Erythroblast (primary cell): ENCODE measurements at regions not wholly inside any gene's neighbourhood (a gene's known extent, or its start where the extent isn't known, plus 50 kb on each side); places are given as distances from the start of the nearest gene placed in this dataset.
"Not testable (repeated sequence)": the region's sequence is repeated elsewhere in the genome, so short reads cannot be mapped to it uniquely, and the experiment has no call there.

Experiments used
- DNase-seq, 2 experiments: peaks; one replicate each; lab custom pipeline; 2025; lab: John Stamatoyannopoulos, UW
- GATA1 ChIP-seq: IDR thresholded peaks from 2 replicates; pipeline ENCODE4 v1.6.1; 2011; ENCODE audit warnings: low read depth, mild to moderate bottlenecking, control low read depth, low read length, moderate library complexity
- POLR2A ChIP-seq: IDR thresholded peaks from 2 replicates; pipeline ENCODE4 v1.6.1; 2011; ENCODE audit warnings: mild to moderate bottlenecking, low read length

GRCh38 chr16:17564856-17565255, 94.1 kb upstream of the XYLT1 start:
- no peak for DNase-seq
- TF ChIP-seq POLR2A (no peak), GATA1 (no peak)

GRCh38 chr16:17563323-17564091, 92.7 kb upstream of the XYLT1 start:
- DNase-seq = no peak
- no peak for TF ChIP-seq POLR2A
- TF ChIP-seq GATA1 = no peak

- no peak for DNase-seq
- TF ChIP-seq GATA1 (no peak), POLR2A (no peak)
Measured at GRCh38 chr16:17561056-17561455, 90.3 kb upstream of the XYLT1 start.

- TF ChIP-seq GATA1 (no peak), POLR2A (no peak)
- no peak for DNase-seq
Measured at GRCh38 chr16:17560548-17560947, 89.8 kb upstream of the XYLT1 start.

- DNase-seq = no peak
- TF ChIP-seq POLR2A (no peak), GATA1 (no peak)
Measured at GRCh38 chr16:17559394-17559793, 88.6 kb upstream of the XYLT1 start.

- DNase-seq = no peak
- TF ChIP-seq GATA1 = no peak
- TF ChIP-seq POLR2A = no peak
Measured at GRCh38 chr16:17557949-17558348, 87.2 kb upstream of the XYLT1 start.

DNA sequence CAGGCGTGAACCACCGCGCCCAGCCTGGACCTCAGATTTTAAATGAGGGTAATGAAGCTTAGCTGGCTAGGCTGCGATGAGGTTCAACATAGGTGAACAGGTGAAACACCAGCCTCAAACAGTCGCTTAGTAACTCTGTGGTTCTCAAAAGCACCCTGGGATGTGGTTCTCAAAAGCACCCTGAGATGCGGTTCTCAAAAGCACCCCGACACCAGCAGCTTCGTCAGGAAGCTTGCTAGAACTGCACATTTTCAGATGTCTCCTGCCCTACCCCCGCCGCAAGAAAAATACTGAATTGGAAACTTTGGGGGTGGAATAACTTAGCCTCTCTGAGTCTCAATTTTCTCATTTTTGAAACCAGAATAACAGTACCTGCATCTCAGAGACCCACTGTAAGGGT, 86.7 kb upstream of the XYLT1 start:
- TF ChIP-seq POLR2A (no peak), GATA1 (no peak)
- no peak for DNase-seq

DNA sequence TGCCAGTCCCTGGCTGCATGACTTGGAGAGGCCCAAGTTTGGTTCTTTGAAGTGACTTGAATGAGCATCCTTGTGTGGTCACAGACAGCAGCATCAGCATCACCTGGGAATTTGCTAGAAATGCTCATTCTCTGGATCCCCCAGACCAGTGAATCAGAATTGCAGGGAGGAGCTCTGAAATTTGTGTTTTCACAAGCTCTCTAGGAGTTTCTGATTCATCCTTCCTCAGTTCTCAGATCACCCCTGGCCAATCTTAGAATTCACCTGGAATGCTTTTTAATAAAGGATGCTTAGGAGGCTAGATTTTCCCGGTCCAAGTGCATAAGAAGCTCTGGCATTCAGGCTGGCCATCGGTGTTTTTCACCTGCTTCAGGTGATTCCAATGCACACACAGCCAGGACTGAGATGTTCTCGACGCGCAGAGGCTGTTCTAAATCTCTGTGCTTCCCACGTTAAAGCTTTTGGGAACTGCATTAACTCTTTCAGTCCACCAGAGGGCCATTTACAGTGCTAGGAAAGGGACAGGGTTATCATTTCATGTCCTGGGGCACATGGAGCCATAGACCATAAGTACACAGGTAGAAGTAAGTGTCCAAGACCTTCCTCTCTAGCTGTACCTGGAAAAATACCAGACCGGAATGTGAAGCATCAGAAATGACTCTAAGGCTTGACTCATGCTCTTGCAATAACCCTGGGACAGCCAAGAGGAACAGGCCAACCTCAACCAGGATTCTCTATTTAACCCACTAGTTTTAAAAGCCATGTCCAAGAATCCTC, 85.7 kb upstream of the XYLT1 start:
- TF ChIP-seq GATA1 = no peak
- no peak for TF ChIP-seq POLR2A
- DNase-seq = peak; percentile 3 to 16

DNA sequence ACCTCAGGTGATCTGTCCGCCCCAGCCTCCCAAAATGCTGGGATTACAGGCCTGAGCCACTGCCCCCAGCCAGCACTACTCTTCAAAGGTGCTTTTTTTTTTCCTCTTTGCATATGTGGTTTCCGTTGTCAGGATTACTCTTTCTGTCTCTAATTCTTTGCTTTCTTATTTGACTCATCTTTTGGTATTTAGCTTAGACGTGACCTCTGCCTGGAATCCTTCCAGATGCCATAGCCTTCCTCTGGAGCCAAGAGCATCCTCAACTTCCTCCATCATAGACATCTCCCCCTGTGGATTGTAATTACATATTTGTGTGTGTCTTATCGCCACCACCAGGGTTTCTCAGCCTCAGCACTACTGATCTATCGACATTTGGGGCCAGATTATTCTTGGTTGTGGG, 84.4 kb upstream of the XYLT1 start:
- TF ChIP-seq GATA1 (no peak), POLR2A (no peak)
- no peak for DNase-seq

GRCh38 chr16:17552351-17552750, 81.6 kb upstream of the XYLT1 start:
- TF ChIP-seq GATA1 (no peak), POLR2A (no peak)
- no peak for DNase-seq

GRCh38 chr16:17551682-17552081, 80.9 kb upstream of the XYLT1 start:
- DNase-seq = not testable (repeated sequence)

DNA sequence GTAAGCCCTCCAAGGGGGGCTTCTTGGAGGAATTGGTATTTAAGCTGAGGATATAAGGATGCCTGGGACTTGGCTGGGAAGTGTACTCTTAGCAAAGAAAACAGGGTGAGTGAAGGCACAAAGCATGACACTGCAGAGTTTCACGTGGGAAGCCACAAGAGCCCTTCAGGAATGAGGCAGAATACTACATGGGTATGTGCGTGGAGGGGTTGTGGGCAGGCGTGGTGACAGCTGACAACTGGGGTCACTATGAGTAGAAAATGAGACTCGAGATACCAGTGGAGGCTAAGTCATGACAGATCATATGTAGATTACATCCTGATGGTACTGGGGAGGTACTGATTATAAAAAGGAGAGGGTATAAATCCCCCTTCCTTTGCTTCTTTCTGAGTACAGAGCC, 78.1 kb upstream of the XYLT1 start:
- TF ChIP-seq POLR2A (no peak), GATA1 (no peak)
- DNase-seq = no peak

GRCh38 chr16:17544785-17545184, 74.0 kb upstream of the XYLT1 start:
- peak; percentile 30 to 59 for DNase-seq
- no peak for TF ChIP-seq GATA1
- TF ChIP-seq POLR2A = no peak

- TF ChIP-seq POLR2A (no peak), GATA1 (no peak)
- no peak for DNase-seq
Measured at GRCh38 chr16:17544304-17544703, 73.5 kb upstream of the XYLT1 start.
